Nephron (organoid): ENCODE measurements at regions not wholly inside any gene's neighbourhood (a gene's known extent, or its start where the extent isn't known, plus 50 kb on each side); places are given as distances from the start of the nearest gene placed in this dataset.
"Not testable (repeated sequence)": the region's sequence is repeated elsewhere in the genome, so short reads cannot be mapped to it uniquely, and the experiment has no call there.

ENCODE experiments used
- H3K27ac Mint-ChIP-seq, 3 experiments: 2 replicates each; pipeline ENCODE4 v1.8.0; 2020; ENCODE audit warnings: mixed read lengths in 3 of 3, mild to moderate bottlenecking in 2 of 3, moderate library complexity in 1 of 3
- H3K27me3 Mint-ChIP-seq: 2 replicates; pipeline ENCODE4 v1.8.0; 2021; ENCODE audit warnings: low read depth, mild to moderate bottlenecking, moderate library complexity, mixed read lengths
- H3K36me3 Mint-ChIP-seq: 2 replicates; pipeline ENCODE4 v1.8.0; 2020; ENCODE audit warnings: low read depth, mixed read lengths
- H3K4me1 Mint-ChIP-seq: 2 replicates; pipeline ENCODE4 v1.8.0; 2020; ENCODE audit warnings: mixed read lengths
- H3K4me3 Mint-ChIP-seq, 3 experiments: 2 replicates each; pipeline ENCODE4 v1.8.0; 2020; ENCODE audit warnings: mild to moderate bottlenecking in 3 of 3, mixed read lengths in 3 of 3, moderate library complexity in 2 of 3
- H3K9me3 Mint-ChIP-seq: 2 replicates; pipeline ENCODE4 v1.8.0; 2020; ENCODE audit warnings: mixed read lengths
- CTCF ChIP-seq, 3 experiments: fragments of 200-600 bp; sonication (generic); IDR thresholded peaks; one replicate each; pipeline ENCODE4 v1.5.0; 2021; ENCODE audit warnings: antibody characterized with exemption in 3 of 3; ENCODE audit not compliant: unreplicated experiment in 3 of 3

- Mint-ChIP-seq H3K27me3 (no peaks in the 10 kb centered on the region), H3K27ac (peak overlapping the region in 1 of 3 experiments; percentile 3), H3K36me3 (no peaks in the 10 kb centered on the region), H3K4me3 (no peak overlapping the region), H3K4me1 (peaks cover 18% of the 10 kb centered on the region), H3K9me3 (peaks cover 7% of the 10 kb centered on the region)
- TF ChIP-seq CTCF (IDR thresholded peaks at IDR 0.05; ENCODE audit: unreplicated experiment in 3 of 3): no peak
Observed at GRCh38 chr16:52114379-52114778, 432.6 kb downstream of the TOX3 start.

- Mint-ChIP-seq H3K36me3 (no peaks in the 10 kb centered on the region), H3K27me3 (no peaks in the 10 kb centered on the region), H3K4me1 (peaks cover 18% of the 10 kb centered on the region)
Observed at GRCh38 chr16:52113533-52114183, 433.3 kb downstream of the TOX3 start.

GRCh38 chr16:52104993-52105392 lies 441.9 kb downstream of the TOX3 start:
- not testable (repeated sequence) for H3K36me3 Mint-ChIP-seq, H3K9me3 Mint-ChIP-seq, H3K4me1 Mint-ChIP-seq, H3K27ac Mint-ChIP-seq, H3K4me3 Mint-ChIP-seq, H3K27me3 Mint-ChIP-seq

More at GRCh38 chr16:52113533-52114183, 433.3 kb downstream of the TOX3 start:
- Mint-ChIP-seq H3K4me3 (no peak overlapping the region), H3K27ac (no peak overlapping the region), H3K9me3 (peaks cover 3% of the 10 kb centered on the region)
- no peak for TF ChIP-seq CTCF (IDR thresholded peaks at IDR 0.05; ENCODE audit: unreplicated experiment in 3 of 3)

GRCh38 chr16:52103791-52104190 lies 443.2 kb downstream of the TOX3 start:
- Mint-ChIP-seq H3K4me1 (peaks cover 5% of the 10 kb centered on the region), H3K4me3 (no peak overlapping the region), H3K27me3 (no peaks in the 10 kb centered on the region), H3K27ac (no peak overlapping the region), H3K36me3 (no peaks in the 10 kb centered on the region), H3K9me3 (no peaks in the 10 kb centered on the region)
- TF ChIP-seq CTCF (IDR thresholded peaks at IDR 0.05; ENCODE audit: unreplicated experiment in 3 of 3): no peak

GRCh38 chr16:52101246-52101645 lies 445.7 kb downstream of the TOX3 start:
- no peak for TF ChIP-seq CTCF (IDR thresholded peaks at IDR 0.05; ENCODE audit: unreplicated experiment in 3 of 3)
- Mint-ChIP-seq H3K36me3 (no peaks in the 10 kb centered on the region), H3K27ac (peak overlapping the region in 1 of 3 experiments; percentile 3), H3K27me3 (no peaks in the 10 kb centered on the region), H3K4me1 (peaks cover 14% of the 10 kb centered on the region), H3K4me3 (no peak overlapping the region), H3K9me3 (no peaks in the 10 kb centered on the region)

GRCh38 chr16:52099382-52099781 lies 447.6 kb downstream of the TOX3 start:
- Mint-ChIP-seq H3K27me3 (no peaks in the 10 kb centered on the region), H3K4me1 (peaks cover 24% of the 10 kb centered on the region), H3K9me3 (no peaks in the 10 kb centered on the region), H3K27ac (peak overlapping the region in 1 of 3 experiments; percentile 3), H3K36me3 (no peaks in the 10 kb centered on the region), H3K4me3 (no peak overlapping the region)
- TF ChIP-seq CTCF (IDR thresholded peaks at IDR 0.05; ENCODE audit: unreplicated experiment in 3 of 3): no peak
